Karpas-422 (cell line): ENCODE measurements at regions not wholly inside any gene's neighbourhood (a gene's known extent, or its start where the extent isn't known, plus 50 kb on each side); places are given as distances from the start of the nearest gene placed in this dataset.

ENCODE experiments used
- DNase-seq: peaks from one replicate; pipeline ENCODE4 v3.0.0-alpha.2; 2015
- H2AFZ ChIP-seq: fragments of 200-600 bp; sonication (generic); 2 replicates; pipeline ENCODE4 v1.6.1; 2014; ENCODE audit warnings: antibody characterized with exemption, low read length, mixed read lengths
- H3K27ac ChIP-seq: fragments of 200-600 bp; sonication (generic); 2 replicates; pipeline ENCODE4 v1.5.1; 2014; ENCODE audit warnings: mild to moderate bottlenecking, low read length, moderate library complexity
- H3K27me3 ChIP-seq: fragments of 200-600 bp; sonication (generic); 2 replicates; pipeline ENCODE4 v1.6.1; 2014; ENCODE audit warnings: low read length, mixed read lengths
- H3K36me3 ChIP-seq: fragments of 200-600 bp; sonication (generic); 2 replicates; pipeline ENCODE4 v1.6.1; 2014; ENCODE audit warnings: low read length, mixed read lengths; ENCODE audit not compliant: insufficient read depth
- H3K4me1 ChIP-seq: fragments of 200-600 bp; sonication (generic); 2 replicates; pipeline ENCODE4 v1.6.1; 2014; ENCODE audit warnings: mild to moderate bottlenecking, low read length, mixed read lengths
- H3K4me2 ChIP-seq: fragments of 200-600 bp; sonication (generic); 2 replicates; pipeline ENCODE4 v1.6.1; 2014; ENCODE audit warnings: low read length, low read depth, mild to moderate bottlenecking; ENCODE audit not compliant: poor library complexity, severe bottlenecking
- H3K4me3 ChIP-seq: fragments of 200-600 bp; sonication (generic); 2 replicates; pipeline ENCODE4 v1.5.1; 2014; ENCODE audit warnings: mild to moderate bottlenecking, antibody characterized with exemption, low read length, mixed read lengths
- H3K79me2 ChIP-seq: fragments of 200-600 bp; sonication (generic); 2 replicates; pipeline ENCODE4 v1.6.1; 2014; ENCODE audit warnings: mild to moderate bottlenecking, low read length, mixed read lengths
- H3K9ac ChIP-seq: fragments of 200-600 bp; sonication (generic); 2 replicates; pipeline ENCODE4 v1.6.0; 2014; ENCODE audit warnings: low read length
- H3K9me2 ChIP-seq: fragments of 200-600 bp; sonication (generic), shearing (Covaris generic); replicated peaks from 2 replicates; pipeline ENCODE4 v1.6.0; 2014; ENCODE audit warnings: mild to moderate bottlenecking, low read length, moderate library complexity; ENCODE audit not compliant: insufficient read depth
- H3K9me3 ChIP-seq: fragments of 300-700, 200-600 bp; sonication (generic); 2 replicates; pipeline ENCODE4 v1.6.1; 2014; ENCODE audit warnings: low read length, mixed read lengths
- H4K20me1 ChIP-seq: fragments of 200-600 bp; sonication (generic); 2 replicates; pipeline ENCODE4 v1.6.1; 2014; ENCODE audit warnings: mild to moderate bottlenecking, antibody characterized with exemption, low read length, low read depth; ENCODE audit not compliant: insufficient read depth

- Histone ChIP-seq H3K4me2 (no peak overlapping the region), H3K4me3 (no peak overlapping the region), H3K9me2 (no peaks in the 10 kb centered on the region), H2AFZ (no peak overlapping the region), H3K27me3 (no peaks in the 10 kb centered on the region), H3K9ac (no peak overlapping the region), H3K79me2 (no peaks in the 10 kb centered on the region), H4K20me1 (no peaks in the 10 kb centered on the region), H3K9me3 (no peaks in the 10 kb centered on the region), H3K4me1 (no peaks in the 10 kb centered on the region), H3K27ac (no peak overlapping the region), H3K36me3 (no peaks in the 10 kb centered on the region)
- DNase-seq: no peak
These were observed 86.4 kb upstream of the RTL1 start for GRCh38 chr14:100989924-100990323.

DNA sequence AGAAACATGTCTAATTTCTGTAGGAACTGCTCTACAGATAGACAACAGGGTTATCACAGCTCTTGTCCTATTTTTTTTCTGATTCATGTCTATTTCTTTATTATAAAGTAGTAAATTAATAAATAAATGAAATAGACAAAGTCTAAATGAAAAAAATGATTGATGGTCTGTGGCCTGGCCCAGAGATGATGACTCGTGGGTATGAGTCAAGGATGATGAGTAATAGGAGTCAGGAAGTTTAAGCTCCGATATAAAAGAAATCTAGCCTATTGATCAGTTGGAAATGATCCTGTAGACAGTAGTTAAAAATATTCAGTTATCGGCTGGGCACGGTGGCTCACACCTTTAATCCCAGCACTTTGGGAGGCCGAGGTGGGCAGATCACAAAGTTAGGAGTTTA lies 90.6 kb upstream of the RTL1 start:
- no peak overlapping the region for H2AFZ ChIP-seq

DNA sequence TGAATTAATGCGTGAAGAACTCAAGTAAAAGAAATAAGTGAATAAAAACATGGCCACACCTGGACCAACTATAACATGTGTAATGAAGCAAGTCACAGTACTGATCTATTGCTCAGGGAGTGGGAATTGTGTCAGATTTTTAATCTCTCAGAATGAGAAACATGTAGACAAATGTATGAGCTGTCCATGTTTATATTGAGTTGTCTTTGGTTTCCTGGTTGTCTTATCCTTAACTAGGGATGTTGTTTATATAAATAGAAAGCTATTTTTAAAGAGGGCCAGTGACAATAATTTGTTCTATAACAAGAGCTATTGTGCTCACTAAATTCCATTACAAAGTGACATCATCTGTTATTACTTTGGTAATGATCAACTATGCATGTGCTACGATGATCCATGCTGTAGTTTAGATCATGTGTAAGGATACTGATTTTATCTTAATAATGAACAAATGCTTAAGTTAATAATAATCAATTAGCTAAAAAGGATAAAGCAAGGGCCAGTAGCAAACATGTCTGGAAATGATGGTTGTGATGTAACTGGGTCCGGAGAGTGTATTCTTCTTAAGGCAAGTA lies 91.3 kb upstream of the RTL1 start:
- Histone ChIP-seq H3K27me3 (0 out of 2 replicates have a peak, but pooled peaks cover 3% of the 10 kb centered on the region), H3K79me2 (no peaks in the 10 kb centered on the region), H3K4me2 (no peak overlapping the region)

More for the DNA sequence above, 90.6 kb upstream of the RTL1 start:
- H3K9ac ChIP-seq: no peak overlapping the region
- no peaks in the 10 kb centered on the region for H3K36me3 ChIP-seq
- H3K9me2 ChIP-seq: 0 out of 2 replicates have a peak, but pooled peaks cover 3% of the 10 kb centered on the region
- DNase-seq: no peak
- H3K4me3 ChIP-seq: no peak overlapping the region
- 0 out of 2 replicates have a peak, but pooled peaks cover 3% of the 10 kb centered on the region for H3K27me3 ChIP-seq
- no peak overlapping the region for H3K4me2 ChIP-seq
- no peak overlapping the region for H3K27ac ChIP-seq
- no peaks in the 10 kb centered on the region for H3K79me2 ChIP-seq
- H4K20me1 ChIP-seq: no peaks in the 10 kb centered on the region
- H3K9me3 ChIP-seq: no peaks in the 10 kb centered on the region
- H3K4me1 ChIP-seq: no peaks in the 10 kb centered on the region

GRCh38 chr14:101000711-101001250 lies 97.3 kb upstream of the RTL1 start:
- H3K9ac ChIP-seq: no peak overlapping the region
- H2AFZ ChIP-seq: no peak overlapping the region
- H3K9me3 ChIP-seq: no peaks in the 10 kb centered on the region
- H3K27me3 ChIP-seq: 0 out of 2 replicates have a peak, but pooled peaks cover 3% of the 10 kb centered on the region
- 0 out of 2 replicates have a peak, but pooled peaks cover 9% of the 10 kb centered on the region for H3K9me2 ChIP-seq
- H4K20me1 ChIP-seq: no peaks in the 10 kb centered on the region
- H3K79me2 ChIP-seq: no peaks in the 10 kb centered on the region
- no peak overlapping the region for H3K27ac ChIP-seq
- no peaks in the 10 kb centered on the region for H3K4me1 ChIP-seq
- H3K4me3 ChIP-seq: no peak overlapping the region
- no peak for DNase-seq
- no peak overlapping the region for H3K4me2 ChIP-seq
- H3K36me3 ChIP-seq: no peaks in the 10 kb centered on the region

More for the DNA sequence above, 91.3 kb upstream of the RTL1 start:
- no peak overlapping the region for H3K27ac ChIP-seq
- no peaks in the 10 kb centered on the region for H4K20me1 ChIP-seq
- no peak overlapping the region for H3K4me3 ChIP-seq
- no peak overlapping the region for H3K9ac ChIP-seq
- no peak for DNase-seq
- no peak overlapping the region for H2AFZ ChIP-seq
- H3K36me3 ChIP-seq: no peaks in the 10 kb centered on the region
- H3K4me1 ChIP-seq: no peaks in the 10 kb centered on the region
- no peaks in the 10 kb centered on the region for H3K9me3 ChIP-seq
- 0 out of 2 replicates have a peak, but pooled peaks cover 9% of the 10 kb centered on the region for H3K9me2 ChIP-seq

DNA sequence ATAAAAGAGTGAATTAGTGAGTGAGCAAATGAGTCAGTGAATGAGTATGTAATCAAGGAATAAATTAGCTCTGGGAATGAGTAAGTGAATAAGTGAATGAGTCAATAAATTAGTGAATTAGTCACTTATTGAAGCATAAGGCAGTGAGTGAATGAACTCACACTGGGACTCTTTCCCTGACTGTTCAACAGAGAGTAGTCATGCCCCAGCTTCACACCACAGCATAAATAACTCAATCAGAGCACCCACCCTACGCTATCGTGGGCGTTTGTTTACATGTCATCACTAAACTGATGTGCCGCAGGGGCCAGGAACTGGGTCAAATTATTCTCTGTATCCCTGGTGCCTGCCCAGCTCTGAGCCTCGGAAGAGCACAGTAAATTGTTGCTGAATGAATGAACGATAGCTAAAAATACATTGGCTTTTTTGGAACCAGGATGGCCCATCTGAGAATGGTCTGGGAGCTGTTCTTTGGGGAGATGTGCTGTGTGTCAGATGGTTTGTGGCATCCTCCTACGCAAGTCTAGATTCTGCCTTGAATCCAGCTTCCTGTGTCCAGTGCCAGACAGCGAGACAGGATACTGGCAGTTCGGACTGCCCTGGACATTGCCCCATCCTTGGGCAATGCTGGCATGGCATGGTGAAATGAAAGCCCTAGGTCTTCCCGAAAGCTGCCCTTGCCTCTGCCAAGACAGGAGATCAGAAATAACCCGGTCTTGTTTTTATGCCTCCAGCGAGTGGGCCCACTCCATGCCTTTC lies 98.0 kb upstream of the RTL1 start:
- no peaks in the 10 kb centered on the region for H3K79me2 ChIP-seq
- no peaks in the 10 kb centered on the region for H3K9me3 ChIP-seq
- H3K27ac ChIP-seq: no peak overlapping the region
- DNase-seq: peak; percentile 16
- 0 out of 2 replicates have a peak, but pooled peaks cover 3% of the 10 kb centered on the region for H3K27me3 ChIP-seq
- H4K20me1 ChIP-seq: no peaks in the 10 kb centered on the region
- no peak overlapping the region for H2AFZ ChIP-seq
- 0 out of 2 replicates have a peak, but pooled peaks cover 9% of the 10 kb centered on the region for H3K9me2 ChIP-seq
- H3K9ac ChIP-seq: no peak overlapping the region
- no peaks in the 10 kb centered on the region for H3K36me3 ChIP-seq
- no peak overlapping the region for H3K4me3 ChIP-seq
- H3K4me2 ChIP-seq: no peak overlapping the region
- no peaks in the 10 kb centered on the region for H3K4me1 ChIP-seq

DNA sequence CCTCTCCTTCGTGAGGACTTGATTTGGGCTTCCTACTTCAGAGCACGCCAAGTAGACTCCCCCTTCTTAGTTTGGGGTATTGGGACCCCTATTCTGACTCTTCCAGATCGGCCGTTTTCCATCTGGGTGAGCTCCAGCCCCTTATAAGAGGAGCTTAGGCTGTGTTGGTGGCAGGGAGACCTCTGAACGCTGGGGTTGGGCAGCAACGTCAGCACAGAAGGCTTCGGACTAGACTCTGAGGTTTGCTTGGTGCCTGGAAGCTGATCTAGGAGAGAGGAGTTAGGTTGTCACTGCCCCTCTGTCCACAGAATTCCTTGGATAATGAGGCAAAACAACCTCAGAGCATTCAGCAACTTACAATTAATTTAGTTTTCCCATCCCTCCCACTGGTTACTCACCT lies 99.2 kb upstream of the RTL1 start:
- H3K36me3 ChIP-seq: no peaks in the 10 kb centered on the region
- no peaks in the 10 kb centered on the region for H3K4me1 ChIP-seq

GRCh38 chr14:101004176-101004575 lies 100.7 kb upstream of the RTL1 start:
- no peak overlapping the region for H2AFZ ChIP-seq
- 0 out of 2 replicates have a peak, but pooled peaks cover 5% of the 10 kb centered on the region for H3K9me2 ChIP-seq
- no peaks in the 10 kb centered on the region for H3K79me2 ChIP-seq
- no peak overlapping the region for H3K4me2 ChIP-seq
- H3K36me3 ChIP-seq: no peaks in the 10 kb centered on the region
- H3K27me3 ChIP-seq: no peaks in the 10 kb centered on the region
- H3K9ac ChIP-seq: no peak overlapping the region
- H4K20me1 ChIP-seq: no peaks in the 10 kb centered on the region
- peak; percentile 24 for DNase-seq
- no peak overlapping the region for H3K27ac ChIP-seq
- H3K4me1 ChIP-seq: no peaks in the 10 kb centered on the region
- H3K4me3 ChIP-seq: no peak overlapping the region
- H3K9me3 ChIP-seq: no peaks in the 10 kb centered on the region

More for the DNA sequence above, 99.2 kb upstream of the RTL1 start:
- Histone ChIP-seq H3K9me2 (0 out of 2 replicates have a peak, but pooled peaks cover 8% of the 10 kb centered on the region), H3K9me3 (no peaks in the 10 kb centered on the region), H3K4me2 (no peak overlapping the region), H3K9ac (no peak overlapping the region), H3K27me3 (no peaks in the 10 kb centered on the region), H3K4me3 (no peak overlapping the region), H3K27ac (no peak overlapping the region), H4K20me1 (no peaks in the 10 kb centered on the region), H3K79me2 (no peaks in the 10 kb centered on the region), H2AFZ (no peak overlapping the region)
- peak; percentile 35 for DNase-seq

- H3K4me3 ChIP-seq: no peak overlapping the region
- no peaks in the 10 kb centered on the region for H3K9me3 ChIP-seq
- H3K36me3 ChIP-seq: no peaks in the 10 kb centered on the region
- no peak overlapping the region for H2AFZ ChIP-seq
- no peaks in the 10 kb centered on the region for H3K27me3 ChIP-seq
- no peak overlapping the region for H3K9ac ChIP-seq
- no peak overlapping the region for H3K4me2 ChIP-seq
- H3K27ac ChIP-seq: no peak overlapping the region
- no peaks in the 10 kb centered on the region for H4K20me1 ChIP-seq
- peak; percentile 34 for DNase-seq
- H3K4me1 ChIP-seq: no peaks in the 10 kb centered on the region
- H3K79me2 ChIP-seq: no peaks in the 10 kb centered on the region
- H3K9me2 ChIP-seq: no peaks in the 10 kb centered on the region
These were observed 101.4 kb upstream of the RTL1 start for GRCh38 chr14:101004954-101005353.
